Germinal center (tissue), 1 donor: ENCODE measurements at regions not wholly inside any gene's neighbourhood (a gene's known extent, or its start where the extent isn't known, plus 50 kb on each side); places are given as distances from the start of the nearest gene placed in this dataset.
A peak's percentile ranks its signal among the peaks of the same experiment; 100 is the strongest.

Source experiments
- DNase-seq: peaks from one replicate; pipeline ENCODE4 v3.0.0; 2012; ENCODE audit warnings: mixed read lengths, low spot score

GRCh38 chr10:3691482-3691881 is 93.5 kb downstream of the KLF6 start:
- no peak for DNase-seq

GRCh38 chr10:3689871-3690510 is 95.0 kb downstream of the KLF6 start:
- no peak for DNase-seq

DNA sequence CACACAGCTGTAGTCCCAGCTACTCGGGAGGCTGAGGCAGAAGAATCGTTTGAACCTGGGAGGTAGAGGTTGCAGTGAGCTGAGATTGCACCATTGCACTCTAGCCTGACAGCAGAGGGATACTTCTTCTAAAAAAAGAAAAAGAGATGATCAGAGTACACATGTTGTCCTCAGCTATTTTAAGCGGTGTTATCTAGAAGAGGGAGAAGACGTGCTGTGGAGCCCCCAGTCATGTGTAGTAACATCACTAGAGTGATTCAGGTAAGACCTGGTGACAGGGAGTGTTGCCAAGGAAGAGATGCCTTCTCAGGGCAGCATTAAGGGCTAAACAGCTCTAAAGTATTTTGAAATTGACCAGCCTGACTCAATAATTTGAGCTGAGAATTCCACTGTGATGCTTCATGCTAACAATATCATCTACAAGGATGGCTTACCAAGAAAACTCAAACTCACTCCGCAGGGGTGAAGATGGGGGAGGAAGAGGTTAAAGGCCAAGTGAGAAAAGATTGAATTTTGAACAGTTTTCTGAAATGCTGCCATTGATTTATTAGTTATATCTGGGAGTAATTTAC is 97.4 kb downstream of the KLF6 start:
- no peak for DNase-seq

GRCh38 chr10:3685384-3685783 is 99.6 kb downstream of the KLF6 start:
- DNase-seq = no peak

- DNase-seq = no peak
Measured at GRCh38 chr10:3684891-3685290, 100.1 kb downstream of the KLF6 start.

- no peak for DNase-seq
Measured at GRCh38 chr10:3683560-3683959, 101.4 kb downstream of the KLF6 start.

DNA sequence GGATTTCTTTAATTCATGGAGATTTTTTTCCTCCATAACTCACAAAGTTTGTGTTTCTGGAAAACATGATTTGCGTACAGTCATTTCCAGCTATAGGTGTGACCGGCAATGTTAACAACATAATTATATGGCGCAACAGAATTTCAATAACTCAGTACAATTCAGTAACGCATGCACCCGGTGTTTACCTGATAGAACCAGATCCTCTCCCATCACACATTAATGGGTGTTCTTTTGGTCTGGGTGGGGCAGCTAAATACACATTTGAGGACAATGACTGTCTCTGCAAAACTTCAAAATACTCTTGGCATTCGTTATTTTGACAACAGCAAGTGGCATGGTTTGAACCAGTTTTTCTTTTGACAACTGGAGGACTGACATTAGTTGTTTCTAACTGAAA is 102.3 kb downstream of the KLF6 start:
- no peak for DNase-seq

GRCh38 chr10:3681642-3682554 is 103.1 kb downstream of the KLF6 start:
- DNase-seq = no peak

DNA sequence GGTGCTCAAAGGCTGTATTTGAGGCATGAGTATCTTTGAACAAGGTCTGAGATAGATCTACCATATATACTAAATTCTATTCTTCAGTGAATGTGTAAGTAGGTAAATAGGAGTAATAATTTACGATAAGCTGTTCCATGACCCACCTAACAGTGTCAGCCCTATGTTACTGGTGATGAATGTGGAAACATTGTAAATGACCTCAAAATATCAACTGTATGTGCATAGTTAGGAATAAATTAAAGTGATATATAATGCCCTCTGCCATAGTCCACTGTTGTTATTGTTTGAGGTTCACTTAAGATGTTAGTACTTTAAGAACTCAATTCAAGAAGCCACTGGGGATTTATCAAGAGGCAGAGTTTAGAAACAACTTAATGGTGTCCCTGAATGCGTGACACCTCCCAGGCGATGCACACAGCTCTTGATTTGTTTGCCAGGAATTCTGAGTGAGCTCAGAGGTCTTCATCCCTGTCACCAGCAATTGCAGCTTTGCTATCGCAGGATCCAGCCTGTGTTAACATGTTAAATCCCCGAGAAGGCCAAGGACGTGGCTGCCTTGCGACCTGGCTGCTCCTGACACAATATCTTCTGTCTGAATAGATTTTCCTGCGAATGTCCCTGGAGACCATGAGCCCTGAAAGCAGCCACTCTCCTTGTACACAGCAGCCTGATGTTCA is 104.9 kb downstream of the KLF6 start:
- DNase-seq = no peak

GRCh38 chr10:3678629-3679227 is 106.3 kb downstream of the KLF6 start:
- no peak for DNase-seq

DNA sequence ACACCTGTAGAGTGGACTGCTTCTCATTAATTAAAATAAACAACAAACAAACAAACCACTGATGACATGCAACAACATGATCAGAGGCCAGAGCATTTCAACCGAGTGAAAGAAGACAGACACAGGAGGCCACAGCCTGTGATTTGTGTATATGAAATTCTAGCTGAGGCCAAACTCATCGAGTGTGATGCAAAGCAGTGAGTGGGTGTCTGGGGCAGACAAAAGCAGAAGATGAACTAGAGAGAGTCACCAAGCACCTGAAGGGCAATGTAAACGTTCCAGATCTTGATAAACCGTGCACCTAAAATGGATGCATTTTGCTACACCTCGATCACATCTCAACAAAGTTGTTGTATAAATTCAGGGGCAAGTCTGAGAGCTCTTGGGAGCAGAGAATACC is 108.4 kb downstream of the KLF6 start:
- DNase-seq = peak; percentile 47

DNA sequence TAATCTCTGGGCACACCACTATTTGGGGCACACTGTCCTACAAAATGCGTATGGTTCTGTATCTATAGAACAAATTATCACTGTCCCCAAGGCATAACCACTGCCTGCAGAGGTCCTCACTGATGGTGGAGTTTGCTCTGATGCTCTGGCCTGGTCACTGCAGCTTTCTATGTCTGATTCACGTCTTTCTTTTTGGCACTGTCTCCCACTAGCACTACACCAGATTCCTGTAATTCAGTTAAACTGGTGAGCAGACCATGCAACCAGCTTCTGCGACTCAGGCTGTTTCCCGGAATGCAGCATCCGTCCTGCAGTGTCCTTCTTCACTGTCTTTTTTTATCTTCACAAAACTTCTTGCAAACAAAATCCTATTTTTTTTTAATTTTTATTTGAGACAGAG is 112.8 kb downstream of the KLF6 start:
- DNase-seq = no peak

- DNase-seq = no peak
Measured at GRCh38 chr10:3671386-3671955, 113.5 kb downstream of the KLF6 start.

- DNase-seq = no peak
Measured at GRCh38 chr10:3668966-3669330, 116.1 kb downstream of the KLF6 start.

DNA sequence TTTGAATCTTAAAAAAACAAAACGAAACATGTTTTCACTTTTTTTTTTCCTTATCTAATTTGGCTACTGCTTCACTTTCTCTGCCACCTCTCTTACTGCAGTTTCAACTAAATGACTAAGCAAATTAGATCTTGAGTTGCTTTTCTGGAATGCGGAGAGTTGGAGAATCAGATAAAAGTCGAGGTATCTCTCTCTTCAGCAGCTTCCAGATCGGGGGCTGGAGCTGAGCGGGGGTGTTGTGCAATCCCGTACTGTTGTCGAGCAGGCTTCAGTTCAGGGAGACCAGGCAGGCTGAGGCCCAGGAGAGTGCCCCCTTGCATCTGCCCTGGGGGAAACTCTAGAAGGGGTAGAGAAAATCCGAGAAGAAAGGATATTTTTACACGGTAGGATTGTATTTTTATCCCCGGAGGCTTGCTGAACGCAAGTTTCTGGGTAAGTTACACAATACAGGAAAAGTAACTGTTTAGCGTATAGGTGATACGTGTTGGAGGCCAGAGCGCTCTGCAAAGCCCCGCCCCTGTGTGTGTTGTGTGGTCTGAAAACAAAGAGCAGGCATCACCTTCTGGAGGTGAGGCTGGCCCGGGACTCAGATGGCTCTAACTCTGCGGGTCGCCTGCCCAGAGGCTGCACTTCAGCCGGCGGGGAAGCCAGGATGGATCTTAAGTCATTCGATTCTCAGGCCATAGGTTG is 116.6 kb downstream of the KLF6 start:
- DNase-seq = peak; percentile 28

DNA sequence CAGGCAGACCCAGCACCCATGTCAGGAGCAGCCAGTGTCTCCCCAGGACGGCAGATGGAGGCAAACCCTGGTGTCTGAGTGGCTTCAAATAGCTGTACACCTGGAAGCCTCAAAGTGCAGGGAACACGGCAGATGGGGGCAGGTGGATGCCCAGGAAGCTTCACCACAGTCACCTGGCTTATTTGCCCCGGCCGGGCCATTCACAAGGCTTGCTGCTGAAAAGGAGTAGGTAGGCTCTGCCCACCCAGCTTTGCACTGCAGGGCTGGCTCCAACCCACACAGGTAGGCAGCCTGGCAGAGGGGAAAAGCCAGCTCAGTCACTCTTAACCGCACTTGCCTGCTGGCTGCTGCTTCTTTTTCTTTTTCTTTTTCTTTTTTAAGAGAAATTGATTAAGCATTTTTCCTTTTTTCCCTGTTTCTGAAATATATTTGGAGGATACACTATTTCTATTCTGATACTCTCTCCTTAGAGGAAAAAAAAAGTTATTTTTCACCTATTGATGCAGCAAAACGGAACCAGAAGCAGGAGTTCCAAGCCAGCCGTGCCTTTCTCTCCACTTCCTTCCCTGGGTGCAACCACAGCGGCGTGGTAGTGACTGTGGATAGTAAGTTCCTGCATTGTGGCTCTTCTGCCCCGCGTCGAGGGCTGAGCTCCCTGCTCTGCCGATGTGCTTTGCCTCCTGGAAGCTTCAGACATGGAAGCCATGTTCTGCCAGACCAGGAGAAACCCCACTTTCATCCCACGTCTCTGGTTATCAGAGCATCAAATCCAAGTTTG is 118.3 kb downstream of the KLF6 start:
- no peak for DNase-seq

DNA sequence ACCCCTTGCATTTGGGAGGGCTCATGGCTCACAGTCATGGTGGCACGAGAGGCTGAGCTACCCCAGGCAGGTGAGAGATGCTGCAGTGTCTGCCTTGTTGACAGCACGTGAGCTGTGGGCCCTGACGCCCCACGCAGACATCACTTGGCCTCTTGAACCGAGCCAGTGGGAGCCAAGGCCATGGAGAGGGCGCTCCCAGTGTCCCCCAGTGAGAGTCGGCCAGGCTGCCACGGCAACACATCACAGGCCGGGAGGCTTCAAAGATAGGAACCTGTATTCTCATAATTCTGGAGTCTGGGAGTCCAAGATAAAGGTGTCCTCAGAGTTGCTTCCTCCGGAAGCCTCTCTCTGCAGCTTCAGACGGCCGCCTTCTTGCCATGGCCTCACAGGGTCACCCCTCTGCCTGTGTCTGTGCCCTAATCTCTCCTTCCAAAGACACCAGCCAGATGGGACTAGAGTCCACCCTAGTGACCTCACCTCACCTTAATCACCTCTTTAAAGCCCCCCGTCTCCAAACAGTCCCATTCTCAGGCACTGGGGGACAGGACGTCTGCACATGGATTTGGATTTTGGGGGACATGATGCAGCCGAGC is 119.6 kb downstream of the KLF6 start:
- no peak for DNase-seq

DNA sequence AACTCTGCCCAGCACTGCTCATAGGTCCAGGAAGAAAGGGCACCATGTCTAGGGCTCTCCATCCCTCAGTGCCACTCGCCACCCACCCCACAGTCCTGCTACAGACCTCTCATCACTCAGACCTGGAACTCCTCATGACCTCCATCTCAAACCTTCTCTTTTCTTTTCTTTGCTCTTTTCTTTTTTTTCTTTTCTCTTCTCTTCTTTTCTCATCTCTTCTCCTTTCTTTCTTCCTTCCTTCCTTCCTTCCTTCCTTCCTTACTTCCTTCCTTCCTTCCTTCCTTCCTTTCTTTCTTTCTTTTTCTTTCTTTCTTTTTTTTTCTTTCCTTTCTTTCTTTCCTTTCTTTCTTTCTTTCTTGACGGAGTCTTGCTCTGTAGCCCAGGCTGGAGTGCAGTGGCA is 122.2 kb downstream of the KLF6 start:
- no peak for DNase-seq

DNA sequence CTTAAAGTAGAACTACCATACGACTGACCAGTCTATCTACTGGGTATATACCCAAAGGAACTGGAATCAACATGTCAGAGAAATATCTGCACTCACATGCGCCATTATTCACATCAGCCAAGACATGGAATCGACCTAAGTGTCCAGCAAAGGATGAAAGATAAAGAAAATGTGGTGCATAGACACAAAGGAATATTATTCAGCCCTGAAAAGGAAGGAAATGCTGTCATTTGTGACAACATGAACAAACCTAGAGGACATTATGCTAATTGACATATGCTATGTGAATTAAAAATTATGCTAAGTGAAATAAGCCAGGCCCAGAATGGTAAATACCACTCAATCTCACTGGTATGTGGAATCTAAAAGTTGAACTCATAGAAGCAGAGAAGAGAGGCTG is 123.7 kb downstream of the KLF6 start:
- no peak for DNase-seq

DNA sequence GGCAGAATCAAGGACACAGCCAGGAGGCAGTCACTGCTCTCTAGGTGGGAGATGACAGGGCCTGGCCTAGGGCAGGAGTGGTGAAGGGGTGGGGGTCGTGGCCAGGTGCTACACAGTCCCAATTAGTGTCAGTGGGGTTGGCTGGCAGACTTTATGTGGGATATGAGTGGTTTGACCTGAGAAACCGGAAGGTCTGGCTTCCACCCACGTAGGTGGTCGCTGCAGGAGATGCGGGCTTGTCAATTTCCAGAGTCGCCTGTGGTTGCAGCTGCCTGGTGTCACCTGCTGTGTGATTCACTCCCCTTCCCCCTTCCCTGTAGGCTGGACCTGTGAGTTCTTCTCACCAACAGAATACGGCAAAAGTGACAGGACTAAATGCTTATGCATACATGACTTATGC is 124.3 kb downstream of the KLF6 start:
- DNase-seq = no peak
